ENCODE measurements at regions not wholly inside any gene's neighbourhood (a gene's known extent, or its start where the extent isn't known, plus 50 kb on each side); places are given as distances from the start of the nearest gene placed in this dataset.

DNA sequence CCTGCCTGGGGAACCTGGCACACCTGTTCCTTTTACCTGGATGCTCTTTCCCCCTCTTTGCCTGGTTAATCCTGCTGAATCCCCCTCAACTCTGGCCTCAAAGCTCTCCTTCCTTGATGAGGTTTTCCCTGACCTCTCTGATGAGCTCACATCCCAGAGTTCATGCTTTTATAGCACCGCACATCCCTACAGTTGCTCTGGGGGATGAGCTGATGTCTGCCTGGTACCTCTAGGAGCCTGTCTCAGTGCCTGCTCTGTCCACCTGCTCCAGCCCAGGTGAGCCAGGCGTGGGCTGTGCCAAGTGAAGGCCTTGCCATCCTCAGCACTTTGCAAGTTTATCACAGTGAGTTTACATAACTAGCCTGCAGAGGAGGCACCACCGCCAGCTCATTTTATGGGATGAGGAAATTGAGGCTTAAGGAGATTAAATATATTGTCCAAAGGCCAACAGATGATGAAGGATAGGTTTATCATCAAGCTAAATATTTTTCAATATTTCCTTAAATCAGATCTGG lies 58.6 kb upstream of the TMPRSS2 start:
- H3K27ac ChIP-seq: no peak overlapping the region
- H3K27me3 ChIP-seq: no peaks in the 10 kb centered on the region
- TF ChIP-seq, protein P1, sequence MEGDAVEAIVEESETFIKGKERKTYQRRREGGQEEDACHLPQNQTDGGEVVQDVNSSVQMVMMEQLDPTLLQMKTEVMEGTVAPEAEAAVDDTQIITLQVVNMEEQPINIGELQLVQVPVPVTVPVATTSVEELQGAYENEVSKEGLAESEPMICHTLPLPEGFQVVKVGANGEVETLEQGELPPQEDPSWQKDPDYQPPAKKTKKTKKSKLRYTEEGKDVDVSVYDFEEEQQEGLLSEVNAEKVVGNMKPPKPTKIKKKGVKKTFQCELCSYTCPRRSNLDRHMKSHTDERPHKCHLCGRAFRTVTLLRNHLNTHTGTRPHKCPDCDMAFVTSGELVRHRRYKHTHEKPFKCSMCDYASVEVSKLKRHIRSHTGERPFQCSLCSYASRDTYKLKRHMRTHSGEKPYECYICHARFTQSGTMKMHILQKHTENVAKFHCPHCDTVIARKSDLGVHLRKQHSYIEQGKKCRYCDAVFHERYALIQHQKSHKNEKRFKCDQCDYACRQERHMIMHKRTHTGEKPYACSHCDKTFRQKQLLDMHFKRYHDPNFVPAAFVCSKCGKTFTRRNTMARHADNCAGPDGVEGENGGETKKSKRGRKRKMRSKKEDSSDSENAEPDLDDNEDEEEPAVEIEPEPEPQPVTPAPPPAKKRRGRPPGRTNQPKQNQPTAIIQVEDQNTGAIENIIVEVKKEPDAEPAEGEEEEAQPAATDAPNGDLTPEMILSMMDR (IDR thresholded peaks at IDR 0.05): no peak
- no peak for TF ChIP-seq POLR2AphosphoS5 (IDR thresholded peaks at IDR 0.05; ENCODE audit: insufficient read depth in 1 of 2, low read depth in 1 of 2)
- no peak for TF ChIP-seq POLR2A (IDR thresholded peaks at IDR 0.05)
- no peaks in the 10 kb centered on the region for H3K36me3 ChIP-seq
- peak in 1 of 2 donors; percentile 52 for DNase-seq (ENCODE audit: extremely low spot score in 2 of 2)
- intact Hi-C loops (cut with DNase I): no loop called here
- no peaks in the 10 kb centered on the region for H3K9me3 ChIP-seq
- H3K4me1 ChIP-seq: no peaks in the 10 kb centered on the region
- H3K4me3 ChIP-seq: no peak overlapping the region

DNA sequence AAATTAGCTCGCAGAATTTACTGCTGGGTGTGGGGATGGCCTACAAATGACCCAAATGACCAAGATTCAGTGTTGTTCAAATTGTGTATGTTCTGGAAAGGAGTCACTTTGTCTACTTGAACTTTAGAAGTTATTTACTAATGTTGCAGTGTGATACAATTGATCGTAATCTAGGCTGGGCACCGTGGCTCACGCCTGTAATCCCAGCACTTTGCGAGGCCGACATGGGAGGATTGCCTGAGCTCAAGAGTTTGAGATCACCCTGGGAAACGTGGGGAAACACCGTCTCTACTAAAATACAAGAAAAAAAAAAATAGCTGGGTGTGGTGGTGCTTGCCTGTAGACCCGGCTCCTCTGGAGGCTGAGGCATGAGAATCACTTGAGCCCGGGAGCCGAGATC lies 57.6 kb upstream of the TMPRSS2 start:
- intact Hi-C loops (cut with DNase I): no loop called here
- Histone ChIP-seq H3K27me3 (no peaks in the 10 kb centered on the region), H3K36me3 (no peaks in the 10 kb centered on the region), H3K27ac (no peak overlapping the region), H3K4me3 (no peak overlapping the region), H3K4me1 (no peaks in the 10 kb centered on the region), H3K9me3 (no peaks in the 10 kb centered on the region)
- TF ChIP-seq, protein P1 (IDR thresholded peaks at IDR 0.05): no peak
- no peak for TF ChIP-seq POLR2AphosphoS5 (IDR thresholded peaks at IDR 0.05; ENCODE audit: insufficient read depth in 1 of 2, low read depth in 1 of 2)
- no peak for TF ChIP-seq POLR2A (IDR thresholded peaks at IDR 0.05)
- peak in 1 of 2 donors; percentile 44 for DNase-seq (ENCODE audit: extremely low spot score in 2 of 2)

- TF ChIP-seq, protein P1 (IDR thresholded peaks at IDR 0.05): no peak
- no peak for TF ChIP-seq POLR2AphosphoS5 (IDR thresholded peaks at IDR 0.05; ENCODE audit: insufficient read depth in 1 of 2, low read depth in 1 of 2)
- TF ChIP-seq POLR2A (IDR thresholded peaks at IDR 0.05): no peak
- H3K27ac ChIP-seq: no peak overlapping the region
- H3K27me3 ChIP-seq: no peaks in the 10 kb centered on the region
- intact Hi-C loops (cut with DNase I): no loop called here
- no peak for DNase-seq (ENCODE audit: extremely low spot score in 2 of 2)
- H3K36me3 ChIP-seq: no peaks in the 10 kb centered on the region
- no peaks in the 10 kb centered on the region for H3K4me1 ChIP-seq
- H3K4me3 ChIP-seq: no peak overlapping the region
- no peaks in the 10 kb centered on the region for H3K9me3 ChIP-seq
These were observed 56.9 kb upstream of the TMPRSS2 start for GRCh38 chr21:41564871-41565274.

GRCh38 chr21:41562101-41563000 lies 54.4 kb upstream of the TMPRSS2 start:
- no peaks in the 10 kb centered on the region for H3K4me1 ChIP-seq
- H3K27ac ChIP-seq: no peak overlapping the region
- H3K36me3 ChIP-seq: no peaks in the 10 kb centered on the region
- no peaks in the 10 kb centered on the region for H3K27me3 ChIP-seq
- intact Hi-C loops (cut with DNase I): no loop called here
- DNase-seq (ENCODE audit: extremely low spot score in 2 of 2): peak in 1 of 2 donors; percentile 56
- H3K9me3 ChIP-seq: no peaks in the 10 kb centered on the region
- TF ChIP-seq, protein P1 (IDR thresholded peaks at IDR 0.05): no peak
- no peak for TF ChIP-seq POLR2AphosphoS5 (IDR thresholded peaks at IDR 0.05; ENCODE audit: insufficient read depth in 1 of 2, low read depth in 1 of 2)
- no peak for TF ChIP-seq POLR2A (IDR thresholded peaks at IDR 0.05)
- H3K4me3 ChIP-seq: no peak overlapping the region

DNA sequence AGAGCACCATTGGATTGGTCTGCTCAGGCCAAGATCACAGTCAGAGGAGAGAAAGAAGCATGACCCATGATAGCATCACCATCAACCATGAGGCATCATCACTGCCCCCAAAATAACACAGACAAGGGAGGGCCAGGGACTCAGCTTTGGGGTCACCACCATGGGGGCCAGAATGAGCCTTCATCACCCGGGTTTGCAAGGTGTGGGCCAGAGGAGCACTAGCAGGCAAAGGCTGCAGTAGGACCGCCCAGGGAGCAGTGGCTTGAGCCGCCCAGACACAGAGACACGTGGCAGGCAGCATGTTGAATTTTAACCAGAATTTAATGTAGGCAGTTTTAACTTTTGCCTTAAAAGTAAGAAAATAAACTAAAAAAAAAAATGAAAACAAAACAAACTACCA lies 53.7 kb upstream of the TMPRSS2 start:
- H3K27ac ChIP-seq: no peak overlapping the region
- peak in 1 of 2 donors; percentile 70 for DNase-seq (ENCODE audit: extremely low spot score in 2 of 2)
- intact Hi-C loops (cut with DNase I): no loop called here
- no peaks in the 10 kb centered on the region for H3K9me3 ChIP-seq
- H3K4me1 ChIP-seq: no peaks in the 10 kb centered on the region
- H3K4me3 ChIP-seq: no peak overlapping the region
- TF ChIP-seq POLR2A (IDR thresholded peaks at IDR 0.05) (no peak), POLR2AphosphoS5 (IDR thresholded peaks at IDR 0.05; ENCODE audit: insufficient read depth in 1 of 2, low read depth in 1 of 2) (no peak)
- TF ChIP-seq, protein P1 (IDR thresholded peaks at IDR 0.05): no peak
- H3K36me3 ChIP-seq: no peaks in the 10 kb centered on the region
- no peaks in the 10 kb centered on the region for H3K27me3 ChIP-seq

Measured in vagina (tissue), 2 donors.